ENCODE measurements at regions not wholly inside any gene's neighbourhood (a gene's known extent, or its start where the extent isn't known, plus 50 kb on each side); places are given as distances from the start of the nearest gene placed in this dataset.

DNA sequence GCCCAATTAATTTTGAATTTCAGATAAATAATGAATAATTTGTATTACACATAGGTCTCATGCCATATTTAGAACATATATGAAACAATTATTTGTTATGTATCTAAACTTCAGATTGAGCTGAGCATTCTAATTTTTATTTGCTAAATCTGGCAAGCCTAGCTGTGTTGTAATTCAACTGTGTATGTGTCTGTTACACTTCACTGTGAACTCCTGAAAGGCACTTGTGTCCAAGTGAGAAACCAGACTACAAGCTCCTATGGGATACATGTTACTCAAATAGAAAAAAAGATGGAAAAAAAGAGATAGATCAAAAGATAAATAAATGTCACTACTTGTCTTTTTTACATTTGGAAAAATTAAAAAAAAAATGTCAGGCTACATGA lies 56.5 kb upstream of the ANKRD55 start:
- no peak for TF ChIP-seq CTCF (IDR thresholded peaks at IDR 0.05; ENCODE audit: borderline replicate concordance, control extremely low read depth, extremely low read depth, insufficient read depth, missing control alignments)
- in situ Hi-C loops (cut with MboI; ENCODE audit: low sequenced_read_pairs, unreplicated experiment): no loop called here
- no peak for DNase-seq (ENCODE audit: low spot score)

DNA sequence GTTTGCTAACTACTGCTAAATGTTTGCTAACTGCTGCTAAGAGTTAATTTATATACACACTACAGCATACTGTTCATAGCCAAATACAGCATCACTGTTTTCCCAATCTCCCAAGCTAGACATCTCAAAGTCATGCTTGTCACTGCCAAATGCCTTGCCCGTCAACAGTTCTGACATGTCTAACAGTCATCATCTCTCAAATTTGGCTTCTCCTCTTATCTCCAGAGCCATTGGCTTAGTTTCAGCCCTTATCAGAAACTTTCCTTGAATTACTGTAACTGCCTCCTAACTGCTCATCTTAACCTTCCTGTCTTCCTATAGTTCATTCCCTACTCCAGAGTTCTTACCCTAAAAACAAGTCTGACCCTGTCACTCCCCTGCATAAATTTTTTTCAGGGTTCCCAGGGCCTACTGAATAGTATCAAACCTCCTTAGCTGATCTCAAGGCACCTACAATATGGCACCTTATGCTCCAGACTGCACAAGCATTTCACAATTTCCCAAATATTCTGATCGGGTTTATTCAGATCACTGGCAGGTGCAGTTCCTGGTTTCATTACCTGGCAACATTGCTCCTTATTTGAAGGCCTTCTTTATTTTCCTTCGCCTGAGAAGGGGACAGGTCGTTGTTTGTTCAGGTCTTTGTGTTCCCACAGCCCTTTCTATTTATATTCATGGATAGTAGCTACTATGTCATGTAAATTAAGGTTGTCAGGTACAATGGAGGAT lies 55.9 kb upstream of the ANKRD55 start:
- in situ Hi-C loops (cut with MboI; ENCODE audit: low sequenced_read_pairs, unreplicated experiment): no loop called here
- no peak for TF ChIP-seq CTCF (IDR thresholded peaks at IDR 0.05; ENCODE audit: borderline replicate concordance, control extremely low read depth, extremely low read depth, insufficient read depth, missing control alignments)
- no peak for DNase-seq (ENCODE audit: low spot score)

- DNase-seq (ENCODE audit: low spot score): no peak
- TF ChIP-seq CTCF (IDR thresholded peaks at IDR 0.05; ENCODE audit: borderline replicate concordance, control extremely low read depth, extremely low read depth, insufficient read depth, missing control alignments): no peak
- in situ Hi-C loops (cut with MboI; ENCODE audit: low sequenced_read_pairs, unreplicated experiment): no loop called here
These were observed 53.1 kb upstream of the ANKRD55 start for GRCh38 chr5:56286015-56286884.

GRCh38 chr5:56282951-56283350 lies 49.8 kb upstream of the ANKRD55 start:
- TF ChIP-seq CTCF (IDR thresholded peaks at IDR 0.05; ENCODE audit: borderline replicate concordance, control extremely low read depth, extremely low read depth, insufficient read depth, missing control alignments): no peak
- DNase-seq (ENCODE audit: low spot score): no peak

More at GRCh38 chr5:56282951-56283350, 49.8 kb upstream of the ANKRD55 start:
- in situ Hi-C loops (cut with MboI; ENCODE audit: low sequenced_read_pairs, unreplicated experiment): no loop called here

Measured in GM13976 (cell line).